UCSD-AML1 (cell line): ENCODE measurements at regions not wholly inside any gene's neighbourhood (a gene's known extent, or its start where the extent isn't known, plus 50 kb on each side); places are given as distances from the start of the nearest gene placed in this dataset.

Experiments used
- DNase-seq: peaks from one replicate; lab custom pipeline; 2025; ENCODE audit not compliant: unreplicated experiment; lab: John Stamatoyannopoulos, UW

GRCh38 chr22:48259991-48260670 is 1497.7 kb downstream of the TBC1D22A start:
- no peak for DNase-seq

- DNase-seq, result no peak
Observed at GRCh38 chr22:48258811-48259210, 1496.4 kb downstream of the TBC1D22A start.

GRCh38 chr22:48258064-48258701 is 1495.7 kb downstream of the TBC1D22A start:
- no peak for DNase-seq

DNA sequence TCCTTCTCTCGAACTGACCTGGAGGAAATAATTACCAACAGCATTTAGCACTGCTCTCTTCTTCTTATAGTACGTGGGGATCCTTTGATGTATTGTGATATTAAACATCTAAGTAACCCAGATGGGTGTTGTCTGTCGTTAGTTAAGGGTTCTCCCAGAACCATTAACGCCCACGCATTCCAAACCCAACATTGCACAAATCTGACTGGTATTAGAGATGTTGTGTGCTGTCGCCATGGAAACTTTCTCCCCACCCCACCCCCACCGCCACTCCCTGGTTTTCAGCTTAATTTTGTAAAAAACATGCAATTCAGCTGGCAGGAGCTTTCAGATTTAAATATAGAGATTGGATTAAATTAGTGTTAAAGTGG is 1495.2 kb downstream of the TBC1D22A start:
- DNase-seq, result no peak

GRCh38 chr22:48256776-48257684 is 1494.6 kb downstream of the TBC1D22A start:
- no peak for DNase-seq

- no peak for DNase-seq
Observed at GRCh38 chr22:48256041-48256739, 1493.7 kb downstream of the TBC1D22A start.

DNA sequence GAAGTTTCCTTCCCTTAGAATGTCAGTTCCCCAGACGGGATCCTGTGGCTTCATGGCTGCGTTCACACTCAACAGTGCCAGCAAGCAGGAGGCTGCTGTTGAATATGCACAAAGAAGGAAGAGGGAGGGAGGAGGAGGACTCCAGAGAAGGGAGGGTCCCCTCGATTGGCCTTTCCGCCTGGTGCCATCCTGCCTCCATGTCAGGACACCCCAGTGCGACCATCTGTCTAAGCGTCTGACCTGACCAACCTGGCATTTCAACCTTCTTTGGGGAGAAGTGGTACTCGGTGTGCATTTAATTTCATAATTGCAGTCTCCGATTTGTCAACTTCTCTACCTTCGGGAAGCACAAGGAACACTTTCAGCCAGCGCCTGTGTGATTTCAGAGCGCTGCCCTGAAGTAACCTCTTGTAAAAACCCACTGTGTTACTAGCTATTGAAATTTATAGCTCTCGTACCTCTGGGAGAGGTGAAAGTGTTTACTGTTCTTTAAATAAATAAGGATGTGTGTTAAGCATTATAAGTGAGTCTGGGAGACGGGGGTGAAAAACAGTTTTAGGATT is 1491.9 kb downstream of the TBC1D22A start:
- DNase-seq, result no peak

DNA sequence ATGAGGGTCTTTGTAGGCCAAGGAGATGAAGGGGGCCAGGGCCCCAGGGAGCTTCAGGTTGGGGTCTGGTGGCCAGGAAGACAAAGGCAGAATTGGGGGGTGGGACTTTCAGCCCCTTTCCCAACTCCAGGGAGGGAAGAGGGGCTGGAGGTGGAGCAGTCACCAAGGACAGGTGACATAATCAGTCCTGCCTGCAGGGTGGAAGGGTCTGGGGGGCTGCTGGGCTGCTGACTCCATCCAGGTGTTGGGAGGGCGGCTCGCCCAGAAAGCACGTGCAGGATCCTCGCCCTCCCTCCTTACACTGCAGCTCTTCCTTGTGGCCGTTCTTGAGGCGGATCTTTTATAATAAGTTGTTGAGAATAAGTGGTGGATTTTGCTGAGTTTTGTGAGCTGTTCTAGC is 1491.1 kb downstream of the TBC1D22A start:
- no peak for DNase-seq

GRCh38 chr22:48253136-48253535 is 1490.7 kb downstream of the TBC1D22A start:
- DNase-seq, result no peak

- no peak for DNase-seq
Observed at GRCh38 chr22:48251629-48252028, 1489.2 kb downstream of the TBC1D22A start.

- no peak for DNase-seq
Observed at GRCh38 chr22:48250937-48251530, 1488.6 kb downstream of the TBC1D22A start.

- DNase-seq, result no peak
Observed at GRCh38 chr22:48250286-48250895, 1487.9 kb downstream of the TBC1D22A start.

DNA sequence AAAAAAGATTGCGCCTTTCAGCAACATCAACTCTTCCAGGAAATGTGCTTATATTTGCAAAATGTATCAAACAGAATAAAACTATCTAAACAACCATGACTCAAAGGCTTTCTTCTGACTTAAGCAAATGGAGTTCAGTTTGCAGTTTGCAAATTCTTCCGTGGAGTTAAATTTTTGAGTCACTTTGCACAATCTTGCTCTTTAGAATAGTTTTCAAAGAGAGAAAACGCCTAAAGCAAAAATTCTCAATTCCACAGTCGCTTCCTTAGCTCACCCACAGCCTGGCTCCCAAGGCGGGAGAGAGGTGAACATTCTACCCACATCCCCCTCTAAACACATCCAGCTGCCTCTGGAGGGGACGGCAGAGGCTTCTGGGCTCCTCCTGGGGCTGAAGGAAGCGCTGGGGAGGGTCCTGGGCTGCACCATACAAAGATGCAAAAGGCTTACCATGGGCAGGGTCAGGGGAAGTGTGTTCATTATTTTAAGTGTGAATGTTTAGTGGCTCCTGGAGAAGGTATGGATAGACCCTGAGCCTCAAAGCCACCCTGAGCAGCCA is 1487.3 kb downstream of the TBC1D22A start:
- DNase-seq, result no peak

DNA sequence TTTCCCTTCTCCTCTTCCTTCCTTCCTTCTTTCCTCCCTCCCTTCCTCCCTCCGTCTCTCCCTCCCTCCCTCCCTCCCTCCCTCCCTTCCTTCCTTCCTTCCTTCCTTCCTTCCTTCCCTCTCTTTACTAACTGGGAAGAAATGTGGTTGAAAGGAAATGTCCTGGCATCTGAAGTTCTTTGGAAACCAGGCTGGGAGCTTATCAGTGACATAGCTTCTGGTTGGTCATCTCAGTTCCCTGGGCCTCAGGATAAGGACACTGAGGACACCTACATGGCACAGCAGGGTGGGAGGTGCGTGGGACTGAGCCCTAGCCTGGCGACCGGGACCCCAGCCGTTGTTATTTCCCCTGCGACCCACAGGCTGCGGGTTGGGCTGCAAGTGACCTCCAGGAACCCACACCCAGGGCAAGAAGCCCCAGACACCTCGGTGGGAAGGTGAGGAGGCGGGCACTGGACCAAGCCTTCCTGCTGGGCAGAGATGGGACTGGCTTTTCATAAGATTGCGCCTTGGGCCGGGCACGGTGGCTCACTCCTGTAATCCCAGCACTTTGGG is 1486.5 kb downstream of the TBC1D22A start:
- DNase-seq, result no peak

GRCh38 chr22:48247829-48248228 is 1485.4 kb downstream of the TBC1D22A start:
- no peak for DNase-seq

GRCh38 chr22:48245196-48245485 is 1482.7 kb downstream of the TBC1D22A start:
- no peak for DNase-seq

DNA sequence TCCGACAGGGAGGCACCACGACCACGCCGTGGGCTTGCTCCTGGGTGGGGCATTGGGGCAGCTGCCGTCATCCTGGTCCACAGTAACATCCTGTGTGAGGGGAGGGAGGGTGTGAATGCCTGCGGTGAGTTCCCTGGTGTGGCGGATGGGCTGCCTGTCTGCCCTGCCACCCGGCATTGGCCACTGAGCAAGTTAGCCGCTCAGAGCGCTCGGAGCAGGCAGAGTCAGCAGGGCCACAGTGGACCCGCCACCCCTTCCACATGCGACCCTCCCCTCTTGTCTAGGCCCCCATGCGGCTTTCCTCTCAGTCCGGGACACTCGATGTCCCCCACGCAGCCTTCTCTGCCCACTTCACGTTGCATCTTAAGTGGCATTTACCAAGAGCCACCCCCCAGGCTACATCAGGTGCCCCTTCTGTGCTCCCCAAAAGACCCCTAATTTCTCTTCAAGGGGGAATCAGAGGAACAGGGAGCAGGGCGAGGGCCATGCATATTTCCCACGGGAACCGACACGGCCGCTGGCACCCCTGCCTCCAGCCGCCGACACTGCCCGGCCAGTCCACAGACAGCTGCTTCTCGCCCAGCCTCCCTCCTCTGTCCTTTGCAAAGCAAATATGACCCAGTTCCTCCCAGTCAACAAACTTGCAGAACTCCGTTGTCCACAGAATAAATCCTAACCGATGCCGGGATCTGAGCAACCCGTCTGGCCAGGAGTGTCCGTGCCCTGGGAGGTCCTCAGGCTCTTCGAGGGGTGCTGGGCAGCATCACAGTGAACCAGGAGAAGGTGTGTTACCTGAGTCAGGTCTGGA is 1482.1 kb downstream of the TBC1D22A start:
- DNase-seq, result no peak

GRCh38 chr22:48242461-48242864 is 1480.0 kb downstream of the TBC1D22A start:
- DNase-seq, result no peak

GRCh38 chr22:48241658-48242057 is 1479.2 kb downstream of the TBC1D22A start:
- DNase-seq, result no peak
